Neuron (in vitro differentiated cells): ENCODE measurements at regions not wholly inside any gene's neighbourhood (a gene's known extent, or its start where the extent isn't known, plus 50 kb on each side); places are given as distances from the start of the nearest gene placed in this dataset.

Experiments used
- H2AFZ ChIP-seq: one replicate; pipeline ENCODE4 v1.6.1; 2013; ENCODE audit warnings: low read depth, mild to moderate bottlenecking, inconsistent platforms, low read length, moderate library complexity
- H3K27me3 ChIP-seq: one replicate; pipeline ENCODE4 v1.6.1; 2013; ENCODE audit warnings: low read length; ENCODE audit not compliant: insufficient read depth
- H3K36me3 ChIP-seq: one replicate; pipeline ENCODE4 v1.6.1; 2013; ENCODE audit warnings: low read length; ENCODE audit not compliant: insufficient read depth
- H3K4me1 ChIP-seq: one replicate; pipeline ENCODE4 v1.6.1; 2013; ENCODE audit warnings: low read length; ENCODE audit not compliant: insufficient read depth
- H3K4me3 ChIP-seq: 2 replicates; pipeline ENCODE4 v1.5.1; 2013; ENCODE audit warnings: mild to moderate bottlenecking, low read length, moderate library complexity
- H3K9me3 ChIP-seq: one replicate; pipeline ENCODE4 v1.6.1; 2013; ENCODE audit warnings: low read length

- Histone ChIP-seq H2AFZ (peak overlapping the region; percentile 53), H3K4me1 (peaks cover 12% of the 10 kb centered on the region), H3K27me3 (no peaks in the 10 kb centered on the region), H3K36me3 (no peaks in the 10 kb centered on the region), H3K4me3 (no peak overlapping the region), H3K9me3 (no peaks in the 10 kb centered on the region)
These were observed 383.0 kb upstream of the ID4 start for GRCh38 chr6:19454001-19454720.

- no peaks in the 10 kb centered on the region for H3K36me3 ChIP-seq
- H3K4me3 ChIP-seq = no peak overlapping the region
- peaks cover 12% of the 10 kb centered on the region for H3K4me1 ChIP-seq
- no peaks in the 10 kb centered on the region for H3K9me3 ChIP-seq
- H2AFZ ChIP-seq = no peak overlapping the region
- no peaks in the 10 kb centered on the region for H3K27me3 ChIP-seq
These were observed 382.3 kb upstream of the ID4 start for GRCh38 chr6:19454721-19455392.

- Histone ChIP-seq H3K36me3 (no peaks in the 10 kb centered on the region), H3K9me3 (no peaks in the 10 kb centered on the region), H2AFZ (no peak overlapping the region), H3K4me3 (no peak overlapping the region), H3K4me1 (peaks cover 14% of the 10 kb centered on the region), H3K27me3 (no peaks in the 10 kb centered on the region)
These were observed 373.9 kb upstream of the ID4 start for GRCh38 chr6:19463250-19463649.

- Histone ChIP-seq H3K27me3 (no peaks in the 10 kb centered on the region), H3K4me3 (no peak overlapping the region), H3K4me1 (peaks cover 14% of the 10 kb centered on the region), H2AFZ (no peak overlapping the region), H3K9me3 (no peaks in the 10 kb centered on the region), H3K36me3 (no peaks in the 10 kb centered on the region)
These were observed 373.2 kb upstream of the ID4 start for GRCh38 chr6:19463925-19464324.

GRCh38 chr6:19465256-19465655 lies 371.9 kb upstream of the ID4 start:
- Histone ChIP-seq H3K9me3 (no peaks in the 10 kb centered on the region), H2AFZ (peak overlapping the region; percentile 38), H3K36me3 (no peaks in the 10 kb centered on the region), H3K4me1 (peaks cover 14% of the 10 kb centered on the region), H3K27me3 (no peaks in the 10 kb centered on the region), H3K4me3 (no peak overlapping the region)

GRCh38 chr6:19465760-19466159 lies 371.4 kb upstream of the ID4 start:
- Histone ChIP-seq H3K4me1 (peaks cover 14% of the 10 kb centered on the region), H3K27me3 (no peaks in the 10 kb centered on the region), H3K36me3 (no peaks in the 10 kb centered on the region), H3K4me3 (no peak overlapping the region), H3K9me3 (no peaks in the 10 kb centered on the region), H2AFZ (peak overlapping the region; percentile 38)

GRCh38 chr6:19470333-19470732 lies 366.8 kb upstream of the ID4 start:
- Histone ChIP-seq H3K27me3 (no peaks in the 10 kb centered on the region), H3K4me3 (no peak overlapping the region), H2AFZ (no peak overlapping the region), H3K9me3 (peaks cover 9% of the 10 kb centered on the region), H3K4me1 (peaks cover 14% of the 10 kb centered on the region), H3K36me3 (no peaks in the 10 kb centered on the region)

GRCh38 chr6:19472153-19472552 lies 365.0 kb upstream of the ID4 start:
- H3K4me1 ChIP-seq = peaks cover 4% of the 10 kb centered on the region
- H3K4me3 ChIP-seq = no peak overlapping the region
- H2AFZ ChIP-seq = no peak overlapping the region
- no peaks in the 10 kb centered on the region for H3K36me3 ChIP-seq
- H3K9me3 ChIP-seq = peaks cover 9% of the 10 kb centered on the region
- H3K27me3 ChIP-seq = no peaks in the 10 kb centered on the region

GRCh38 chr6:19472850-19473249 lies 364.3 kb upstream of the ID4 start:
- Histone ChIP-seq H3K4me1 (peaks cover 4% of the 10 kb centered on the region), H3K27me3 (no peaks in the 10 kb centered on the region), H3K9me3 (peaks cover 9% of the 10 kb centered on the region), H2AFZ (no peak overlapping the region), H3K4me3 (no peak overlapping the region), H3K36me3 (no peaks in the 10 kb centered on the region)

GRCh38 chr6:19477563-19477962 lies 359.6 kb upstream of the ID4 start:
- H2AFZ ChIP-seq = no peak overlapping the region
- H3K4me3 ChIP-seq = no peak overlapping the region
- H3K27me3 ChIP-seq = no peaks in the 10 kb centered on the region
- peaks cover 13% of the 10 kb centered on the region for H3K4me1 ChIP-seq
- peaks cover 9% of the 10 kb centered on the region for H3K9me3 ChIP-seq
- no peaks in the 10 kb centered on the region for H3K36me3 ChIP-seq

- Histone ChIP-seq H2AFZ (no peak overlapping the region), H3K4me1 (peaks cover 13% of the 10 kb centered on the region), H3K36me3 (no peaks in the 10 kb centered on the region), H3K27me3 (no peaks in the 10 kb centered on the region), H3K4me3 (no peak overlapping the region), H3K9me3 (peaks cover 9% of the 10 kb centered on the region)
These were observed 358.9 kb upstream of the ID4 start for GRCh38 chr6:19478273-19478672.

- Histone ChIP-seq H2AFZ (peak overlapping the region; percentile 23), H3K9me3 (peaks cover 9% of the 10 kb centered on the region), H3K27me3 (no peaks in the 10 kb centered on the region), H3K4me1 (peaks cover 13% of the 10 kb centered on the region), H3K36me3 (no peaks in the 10 kb centered on the region), H3K4me3 (no peak overlapping the region)
These were observed 358.2 kb upstream of the ID4 start for GRCh38 chr6:19478992-19479391.

GRCh38 chr6:19479551-19479950 lies 357.6 kb upstream of the ID4 start:
- H3K4me3 ChIP-seq = no peak overlapping the region
- H2AFZ ChIP-seq = no peak overlapping the region
- peaks cover 13% of the 10 kb centered on the region for H3K4me1 ChIP-seq
- peaks cover 8% of the 10 kb centered on the region for H3K9me3 ChIP-seq
- H3K36me3 ChIP-seq = no peaks in the 10 kb centered on the region
- H3K27me3 ChIP-seq = no peaks in the 10 kb centered on the region
